ENCODE measurements at regions not wholly inside any gene's neighbourhood (a gene's known extent, or its start where the extent isn't known, plus 50 kb on each side); places are given as distances from the start of the nearest gene placed in this dataset.

- Histone ChIP-seq H3K14ac (ENCODE audit: insufficient read depth, low read length) (no peak overlapping the region), H3K18ac (ENCODE audit: insufficient read length, low read depth, low read length) (no peak overlapping the region), H3K4me1 (ENCODE audit: insufficient read depth, low read length) (no peaks in the 10 kb centered on the region), H3K27me3 (ENCODE audit: insufficient read depth, low read length) (no peaks in the 10 kb centered on the region), H2BK20ac (ENCODE audit: low read depth, low read length, poor library complexity, severe bottlenecking) (no peak overlapping the region), H4K5ac (ENCODE audit: insufficient read length, low read depth, low read length) (no peak overlapping the region), H2AFZ (ENCODE audit: low read length) (no peak overlapping the region), H2BK12ac (ENCODE audit: insufficient read length, low read depth, low read length) (no peak overlapping the region), H4K91ac (ENCODE audit: insufficient read length, low read depth, low read length) (no peak overlapping the region), H3K9me3 (ENCODE audit: control insufficient read depth, low read depth, low read length) (no peaks in the 10 kb centered on the region), H2AK5ac (ENCODE audit: insufficient read length, low read length) (no peak overlapping the region), H3K4ac (ENCODE audit: low read depth, low read length) (no peak overlapping the region), H3K23me2 (ENCODE audit: insufficient read length, low read depth, low read length, poor library complexity, severe bottlenecking) (no peaks in the 10 kb centered on the region), H3K56ac (ENCODE audit: insufficient read length, low read depth, low read length) (no peak overlapping the region), H3K79me2 (ENCODE audit: insufficient read depth, low read length) (no peaks in the 10 kb centered on the region), H2BK5ac (ENCODE audit: insufficient read length, low read length) (no peak overlapping the region), H3K79me1 (ENCODE audit: insufficient read depth, low read depth, low read length, poor library complexity, severe bottlenecking) (no peaks in the 10 kb centered on the region), H2BK15ac (ENCODE audit: low read depth, low read length) (no peak overlapping the region), H2BK120ac (ENCODE audit: low read depth, low read length, poor library complexity, severe bottlenecking) (no peak overlapping the region), H3K23ac (ENCODE audit: insufficient read length, low read depth, low read length) (no peak overlapping the region), H3K4me2 (ENCODE audit: insufficient read depth, insufficient read length, low read length) (no peak overlapping the region), H3K9ac (ENCODE audit: extremely low read depth, insufficient read length, low read length) (no peak overlapping the region), H4K20me1 (ENCODE audit: control insufficient read depth, insufficient read depth, insufficient read length) (no peaks in the 10 kb centered on the region), H4K8ac (replicated peaks; ENCODE audit: insufficient read length, low read depth, low read length) (no peak overlapping the region), H3T11ph (ENCODE audit: low read length) (no peak overlapping the region), H3K27ac (ENCODE audit: insufficient read length, low read depth, low read length) (no peak overlapping the region)
- WGBS (ENCODE audit: extremely low coverage, insufficient read length, low lambda C conversion rate): no CpG with 5 or more reads among the region's 3 CpGs
- no peaks in the 10 kb centered on the region for H3K4me1 Mint-ChIP-seq
- no peak for DNase-seq
- no peaks in the 10 kb centered on the region; a peak in 1 of 5 replicates for H3K9me3 Mint-ChIP-seq
- TF ChIP-seq, protein P1, sequence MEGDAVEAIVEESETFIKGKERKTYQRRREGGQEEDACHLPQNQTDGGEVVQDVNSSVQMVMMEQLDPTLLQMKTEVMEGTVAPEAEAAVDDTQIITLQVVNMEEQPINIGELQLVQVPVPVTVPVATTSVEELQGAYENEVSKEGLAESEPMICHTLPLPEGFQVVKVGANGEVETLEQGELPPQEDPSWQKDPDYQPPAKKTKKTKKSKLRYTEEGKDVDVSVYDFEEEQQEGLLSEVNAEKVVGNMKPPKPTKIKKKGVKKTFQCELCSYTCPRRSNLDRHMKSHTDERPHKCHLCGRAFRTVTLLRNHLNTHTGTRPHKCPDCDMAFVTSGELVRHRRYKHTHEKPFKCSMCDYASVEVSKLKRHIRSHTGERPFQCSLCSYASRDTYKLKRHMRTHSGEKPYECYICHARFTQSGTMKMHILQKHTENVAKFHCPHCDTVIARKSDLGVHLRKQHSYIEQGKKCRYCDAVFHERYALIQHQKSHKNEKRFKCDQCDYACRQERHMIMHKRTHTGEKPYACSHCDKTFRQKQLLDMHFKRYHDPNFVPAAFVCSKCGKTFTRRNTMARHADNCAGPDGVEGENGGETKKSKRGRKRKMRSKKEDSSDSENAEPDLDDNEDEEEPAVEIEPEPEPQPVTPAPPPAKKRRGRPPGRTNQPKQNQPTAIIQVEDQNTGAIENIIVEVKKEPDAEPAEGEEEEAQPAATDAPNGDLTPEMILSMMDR (conservative IDR thresholded peaks at IDR 0.05): no peak
- H3K27me3 Mint-ChIP-seq (ENCODE audit: low read depth): no peaks in the 10 kb centered on the region; the same call in 1 of the 2 replicates
- H3K36me3 Mint-ChIP-seq (ENCODE audit: insufficient read depth in 1 of 3, low read depth in 3 of 3): no peaks in the 10 kb centered on the region
- no peak overlapping the region for H3K4me3 Mint-ChIP-seq
- no peak overlapping the region for H3K27ac Mint-ChIP-seq
Measured at GRCh38 chr4:147318586-147318985, 162.3 kb upstream of the EDNRA start.

Data from H9 (cell line).